ENCODE measurements at regions not wholly inside any gene's neighbourhood (a gene's known extent, or its start where the extent isn't known, plus 50 kb on each side); places are given as distances from the start of the nearest gene placed in this dataset.
A peak's percentile ranks its signal among the peaks of the same experiment; 100 is the strongest.

DNA sequence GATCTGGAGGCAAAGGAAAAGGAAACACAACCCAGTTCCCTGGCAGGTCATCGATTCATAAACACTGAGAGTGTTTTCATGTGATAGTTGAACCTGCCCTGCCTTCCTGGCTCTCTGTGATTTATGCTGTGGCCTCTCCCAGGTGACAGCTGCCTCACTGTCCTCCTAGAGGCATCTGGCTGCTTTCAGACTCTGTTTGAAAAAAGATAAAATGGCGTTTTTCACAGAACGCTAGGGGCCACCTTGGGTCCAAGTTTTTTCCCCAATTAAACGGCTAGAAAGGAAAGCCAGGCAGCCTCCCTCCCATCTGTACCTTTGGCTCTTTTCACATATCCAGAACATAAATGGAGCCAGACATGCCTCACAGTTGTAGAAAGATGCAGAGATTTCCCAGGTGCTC is 252.6 kb upstream of the CCDC196 start:
- no peak for FAIRE-seq
- TF ChIP-seq, protein P1, sequence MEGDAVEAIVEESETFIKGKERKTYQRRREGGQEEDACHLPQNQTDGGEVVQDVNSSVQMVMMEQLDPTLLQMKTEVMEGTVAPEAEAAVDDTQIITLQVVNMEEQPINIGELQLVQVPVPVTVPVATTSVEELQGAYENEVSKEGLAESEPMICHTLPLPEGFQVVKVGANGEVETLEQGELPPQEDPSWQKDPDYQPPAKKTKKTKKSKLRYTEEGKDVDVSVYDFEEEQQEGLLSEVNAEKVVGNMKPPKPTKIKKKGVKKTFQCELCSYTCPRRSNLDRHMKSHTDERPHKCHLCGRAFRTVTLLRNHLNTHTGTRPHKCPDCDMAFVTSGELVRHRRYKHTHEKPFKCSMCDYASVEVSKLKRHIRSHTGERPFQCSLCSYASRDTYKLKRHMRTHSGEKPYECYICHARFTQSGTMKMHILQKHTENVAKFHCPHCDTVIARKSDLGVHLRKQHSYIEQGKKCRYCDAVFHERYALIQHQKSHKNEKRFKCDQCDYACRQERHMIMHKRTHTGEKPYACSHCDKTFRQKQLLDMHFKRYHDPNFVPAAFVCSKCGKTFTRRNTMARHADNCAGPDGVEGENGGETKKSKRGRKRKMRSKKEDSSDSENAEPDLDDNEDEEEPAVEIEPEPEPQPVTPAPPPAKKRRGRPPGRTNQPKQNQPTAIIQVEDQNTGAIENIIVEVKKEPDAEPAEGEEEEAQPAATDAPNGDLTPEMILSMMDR (IDR thresholded peaks at IDR 0.05; ENCODE audit: insufficient read depth, low read length, severe bottlenecking) = no peak
- Histone ChIP-seq H3K27me3 (ENCODE audit: control insufficient read depth, insufficient read depth, low read length) (no peaks in the 10 kb centered on the region), H3K36me3 (ENCODE audit: control insufficient read depth, insufficient read depth, low read length) (no peaks in the 10 kb centered on the region), H3K4me3 (ENCODE audit: low read depth, low read length) (no peak overlapping the region)
- DNase-seq (ENCODE audit: low read depth) = no peak

DNA sequence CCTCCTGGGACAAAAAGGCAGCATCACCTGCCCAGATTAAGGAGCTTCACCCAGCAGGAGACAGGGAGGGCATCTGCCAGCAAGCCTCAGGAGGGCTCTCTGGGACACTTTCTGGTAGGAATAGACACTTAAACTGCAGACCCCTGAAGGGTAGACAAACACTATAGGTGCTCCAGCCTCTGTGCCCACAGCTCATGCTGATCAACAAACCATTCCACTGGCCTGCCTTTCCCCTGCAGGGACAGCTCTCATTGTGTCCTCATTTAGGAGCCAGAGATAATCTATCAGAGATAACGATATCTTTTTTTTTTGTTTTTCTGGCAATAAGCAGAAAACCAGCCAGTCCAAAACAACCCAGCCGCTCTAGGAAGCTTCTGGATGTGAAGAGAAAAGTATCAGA is 251.8 kb upstream of the CCDC196 start:
- DNase-seq (ENCODE audit: low read depth) = no peak
- H3K27me3 ChIP-seq (ENCODE audit: control insufficient read depth, insufficient read depth, low read length) = no peaks in the 10 kb centered on the region
- TF ChIP-seq, protein P1 (IDR thresholded peaks at IDR 0.05; ENCODE audit: insufficient read depth, low read length, severe bottlenecking) = no peak

DNA sequence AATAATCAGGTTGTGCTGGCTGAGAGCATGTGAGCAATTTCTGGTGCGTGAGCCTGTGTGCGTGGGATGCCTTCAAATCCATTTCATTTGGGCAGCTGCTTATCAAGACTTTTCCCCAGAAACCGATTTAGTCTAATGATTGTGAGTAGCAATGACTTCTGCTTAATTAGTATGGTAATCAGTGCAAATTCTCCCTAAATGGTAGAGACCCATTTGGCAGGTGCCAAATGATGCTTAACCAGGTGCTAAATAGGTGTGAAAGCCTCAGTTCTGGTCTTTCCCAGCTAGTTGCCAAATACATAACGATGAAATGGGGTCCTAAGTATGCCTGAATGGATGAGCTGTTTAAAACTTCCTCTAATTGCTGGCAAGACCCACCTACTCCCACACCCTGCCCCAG is 248.4 kb upstream of the CCDC196 start:
- Histone ChIP-seq H3K4me3 (ENCODE audit: low read depth, low read length) (no peak overlapping the region), H3K27me3 (ENCODE audit: control insufficient read depth, insufficient read depth, low read length) (no peaks in the 10 kb centered on the region), H3K36me3 (ENCODE audit: control insufficient read depth, insufficient read depth, low read length) (no peaks in the 10 kb centered on the region)
- TF ChIP-seq, protein P1 (IDR thresholded peaks at IDR 0.05; ENCODE audit: insufficient read depth, low read length, severe bottlenecking) = no peak
- FAIRE-seq (no peak), DNase-seq (ENCODE audit: low read depth) (no peak)

More for the DNA sequence above, 251.8 kb upstream of the CCDC196 start:
- Histone ChIP-seq H3K36me3 (ENCODE audit: control insufficient read depth, insufficient read depth, low read length) (no peaks in the 10 kb centered on the region), H3K4me3 (ENCODE audit: low read depth, low read length) (no peak overlapping the region)
- no peak for FAIRE-seq

DNA sequence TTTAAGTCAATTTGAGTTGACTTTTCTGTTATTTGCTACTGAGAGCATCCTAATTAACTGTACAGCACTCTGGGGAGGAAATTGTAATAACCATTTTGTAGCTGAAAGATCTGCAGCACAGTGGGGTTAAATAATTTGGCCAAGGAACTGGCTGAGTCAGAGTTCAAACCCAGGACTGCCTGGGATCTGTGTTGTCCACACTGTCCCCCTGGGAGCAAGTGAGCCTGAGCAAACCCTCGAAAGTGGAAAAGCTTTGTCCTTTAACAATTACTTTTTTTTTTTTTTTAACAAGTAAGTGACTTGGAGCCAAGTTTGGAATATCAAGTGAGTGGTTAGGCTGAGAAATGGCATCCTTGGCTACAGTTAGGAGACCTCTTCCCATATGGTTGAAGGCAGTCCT is 247.2 kb upstream of the CCDC196 start:
- TF ChIP-seq, protein P1 (IDR thresholded peaks at IDR 0.05; ENCODE audit: insufficient read depth, low read length, severe bottlenecking) = no peak
- Histone ChIP-seq H3K36me3 (ENCODE audit: control insufficient read depth, insufficient read depth, low read length) (no peaks in the 10 kb centered on the region), H3K27me3 (ENCODE audit: control insufficient read depth, insufficient read depth, low read length) (no peaks in the 10 kb centered on the region), H3K4me3 (ENCODE audit: low read depth, low read length) (no peak overlapping the region)
- FAIRE-seq (no peak), DNase-seq (ENCODE audit: low read depth) (no peak)

DNA sequence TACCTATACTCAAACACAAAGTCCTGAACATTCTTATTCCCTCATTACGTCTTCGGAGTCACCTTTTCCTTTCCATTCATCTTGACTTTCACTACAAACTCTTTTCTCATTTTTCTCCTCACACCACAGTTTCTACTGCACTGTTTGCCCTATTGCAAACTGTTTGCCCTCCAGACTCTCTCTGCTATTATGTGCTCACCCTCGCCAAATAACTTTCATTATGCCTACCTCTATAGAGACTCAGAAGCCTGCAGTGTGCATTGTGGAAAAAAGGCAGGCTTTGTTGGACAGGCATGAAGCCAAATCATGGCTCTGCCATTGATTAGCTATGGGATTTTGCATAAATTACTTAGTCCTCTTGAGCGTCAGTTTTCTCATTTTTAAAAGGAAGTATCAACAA is 246.6 kb upstream of the CCDC196 start:
- Histone ChIP-seq H3K27me3 (ENCODE audit: control insufficient read depth, insufficient read depth, low read length) (no peaks in the 10 kb centered on the region), H3K36me3 (ENCODE audit: control insufficient read depth, insufficient read depth, low read length) (no peaks in the 10 kb centered on the region), H3K4me3 (ENCODE audit: low read depth, low read length) (no peak overlapping the region)
- DNase-seq (ENCODE audit: low read depth) = no peak
- FAIRE-seq = no peak
- TF ChIP-seq, protein P1 (IDR thresholded peaks at IDR 0.05; ENCODE audit: insufficient read depth, low read length, severe bottlenecking) = no peak

DNA sequence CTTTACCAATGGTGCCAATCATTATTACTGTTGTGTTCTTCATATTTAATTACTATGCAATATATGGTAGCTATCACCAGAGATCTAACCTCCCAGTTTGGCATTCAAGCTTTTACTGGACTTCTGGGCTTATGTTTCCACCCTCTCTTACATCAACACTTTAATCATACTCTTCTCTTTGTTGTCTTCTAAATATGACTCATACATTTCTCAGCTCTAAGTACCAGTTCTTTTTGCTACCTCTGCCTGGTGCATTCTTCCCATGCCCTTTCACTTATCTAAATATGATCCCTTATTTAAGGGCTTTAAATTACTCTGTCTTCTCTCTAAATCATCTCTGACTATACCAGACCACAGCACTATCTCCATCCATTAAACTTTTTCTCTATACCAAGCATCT is 246.1 kb upstream of the CCDC196 start:
- DNase-seq (ENCODE audit: low read depth) (peak; percentile 70), FAIRE-seq (no peak)
- TF ChIP-seq, protein P1 (IDR thresholded peaks at IDR 0.05; ENCODE audit: insufficient read depth, low read length, severe bottlenecking) = no peak
- Histone ChIP-seq H3K27me3 (ENCODE audit: control insufficient read depth, insufficient read depth, low read length) (no peaks in the 10 kb centered on the region), H3K36me3 (ENCODE audit: control insufficient read depth, insufficient read depth, low read length) (no peaks in the 10 kb centered on the region), H3K4me3 (ENCODE audit: low read depth, low read length) (no peak overlapping the region)

All from bronchial epithelial cell (primary cell).